Endothelial cell of umbilical vein (primary cell): ENCODE measurements at regions not wholly inside any gene's neighbourhood (a gene's known extent, or its start where the extent isn't known, plus 50 kb on each side); places are given as distances from the start of the nearest gene placed in this dataset.

ENCODE experiments used
- BruUV-seq: library from RNA; stranded (reverse); fragments of 400-500 nt; replicated peaks from 2 replicates; lab custom pipeline; 2021; lab: Mats Ljungman, UMichigan
- CTCF ChIA-PET: fragments of 300-600, 350-600 bp; sonication (Branson Sonifier 250); formaldehyde crosslinking; loops from one replicate; lab custom pipeline; 2021; ENCODE audit warnings: antibody characterized with exemption, inconsistent platforms; lab: Charles Lee
- POLR2A ChIA-PET: fragments of 300-600, 350-600 bp; sonication (Branson Sonifier 250); formaldehyde crosslinking; loops from one replicate; lab custom pipeline; 2021; ENCODE audit warnings: antibody characterized with exemption, inconsistent platforms; lab: Charles Lee
- DNase-seq: peaks from one replicate; pipeline ENCODE4 v3.0.0-alpha.2; 2011; ENCODE audit warnings: low read depth, low spot score
- FAIRE-seq: peaks from 2 replicates; lab custom pipeline; 2011; peaks lifted over from hg19 to GRCh38; lab: Jason Lieb, UNC
- H2AFZ ChIP-seq: 2 replicates; pipeline ENCODE4 v1.6.0; 2012; ENCODE audit warnings: low read depth, low read length, control low read depth, inconsistent platforms
- H3K27ac ChIP-seq: 2 replicates; pipeline ENCODE4 v1.5.1; 2011; ENCODE audit warnings: low read depth, mild to moderate bottlenecking, control low read depth, low read length, moderate library complexity; ENCODE audit not compliant: insufficient read depth
- H3K27me3 ChIP-seq, 2 experiments: 2 replicates each; pipeline versions ENCODE4 v1.6.0 to v1.6.1; 2011; ENCODE audit warnings: low read length in 2 of 2, mixed read lengths in 1 of 2; ENCODE audit not compliant: control insufficient read depth in 2 of 2, insufficient read depth in 2 of 2
- H3K36me3 ChIP-seq, 2 experiments: 2 replicates in 1 of 2; 3 replicates in 1 of 2; pipeline ENCODE4 v1.5.1; 2011; ENCODE audit warnings: low read length in 2 of 2, mild to moderate bottlenecking in 1 of 2, moderate library complexity in 1 of 2; ENCODE audit not compliant: control insufficient read depth in 2 of 2, insufficient read depth in 2 of 2; ENCODE audit errors: extremely low read depth in 1 of 2
- H3K4me1 ChIP-seq: 3 replicates; pipeline ENCODE4 v1.5.1; 2011; ENCODE audit warnings: mild to moderate bottlenecking, low read length; ENCODE audit not compliant: control insufficient read depth, insufficient read depth; ENCODE audit errors: extremely low read depth
- H3K4me2 ChIP-seq: 2 replicates; pipeline ENCODE4 v1.6.1; 2011; ENCODE audit warnings: low read length, control low read depth, mixed read lengths; ENCODE audit not compliant: insufficient read depth
- H3K4me3 ChIP-seq, 3 experiments: fragments of 200-600 bp in 1 of 3; sonication (generic), shearing (Covaris generic) in 1 of 3; replicated peaks in 1 of 3; 2 replicates each; pipeline ENCODE4 v1.5.1; 2011 to 2016; ENCODE audit warnings: control low read depth in 3 of 3, low read length in 3 of 3, mild to moderate bottlenecking in 2 of 3, inconsistent platforms in 1 of 3, low read depth in 1 of 3, moderate library complexity in 1 of 3; ENCODE audit not compliant: insufficient read depth in 1 of 3
- H3K79me2 ChIP-seq: 2 replicates; pipeline ENCODE4 v1.6.0; 2012; ENCODE audit warnings: low read length, inconsistent platforms; ENCODE audit not compliant: control insufficient read depth, insufficient read depth
- H3K9ac ChIP-seq: replicated peaks from 2 replicates; pipeline ENCODE3; 2011; ENCODE audit warnings: low read length, control low read depth; ENCODE audit not compliant: insufficient read depth; ENCODE audit errors: extremely low read depth
- H3K9me1 ChIP-seq: replicated peaks from 3 replicates; pipeline ENCODE4 v1.6.0; 2011; ENCODE audit warnings: mild to moderate bottlenecking, low read length; ENCODE audit not compliant: control insufficient read depth, insufficient read depth; ENCODE audit errors: extremely low read depth
- H3K9me3 ChIP-seq: replicated peaks from 2 replicates; pipeline ENCODE4 v1.5.1; 2012; ENCODE audit warnings: low read length, inconsistent platforms; ENCODE audit not compliant: control insufficient read depth, insufficient read depth
- H4K20me1 ChIP-seq: replicated peaks from 2 replicates; pipeline ENCODE3; 2011; ENCODE audit warnings: mild to moderate bottlenecking, low read length; ENCODE audit not compliant: control insufficient read depth, insufficient read depth; ENCODE audit errors: extremely low read depth
- EZH2 ChIP-seq: IDR thresholded peaks from 2 replicates; pipeline ENCODE4 v1.6.1; 2012; ENCODE audit warnings: borderline replicate concordance, low read depth, mild to moderate bottlenecking, moderate library complexity, low read length, inconsistent platforms; ENCODE audit not compliant: severe bottlenecking
- FOS ChIP-seq: IDR thresholded peaks from 2 replicates; pipeline ENCODE4 v1.6.1; 2011; ENCODE audit warnings: mild to moderate bottlenecking, low read length, moderate library complexity, borderline replicate concordance; ENCODE audit not compliant: insufficient read depth
- GATA2 ChIP-seq: IDR thresholded peaks from 2 replicates; pipeline ENCODE4 v1.7.0; 2011; ENCODE audit warnings: low read depth, mild to moderate bottlenecking, moderate library complexity, mixed read lengths, low read length; ENCODE audit not compliant: insufficient read length, insufficient read depth
- JUN ChIP-seq: IDR thresholded peaks from 2 replicates; pipeline ENCODE4 v1.6.1; 2011; ENCODE audit warnings: borderline replicate concordance, low read depth; ENCODE audit not compliant: insufficient read length, insufficient read depth
- MAX ChIP-seq: IDR thresholded peaks from 2 replicates; pipeline ENCODE4 v1.6.1; 2011; ENCODE audit not compliant: insufficient read depth, insufficient read length
- MYC ChIP-seq: IDR thresholded peaks from one replicate; pipeline ENCODE4 v1.6.1; 2011; ENCODE audit warnings: mild to moderate bottlenecking, low read depth, low read length
- POLR2A ChIP-seq: IDR thresholded peaks from 2 replicates; pipeline ENCODE4 v1.6.1; 2012; ENCODE audit warnings: low read depth, mild to moderate bottlenecking, control low read depth, low read length
- POLR2AphosphoS5 ChIP-seq: IDR thresholded peaks from 2 replicates; pipeline ENCODE4 v1.6.1; 2012; ENCODE audit warnings: low read depth, mild to moderate bottlenecking, control low read depth, low read length, moderate library complexity; ENCODE audit not compliant: insufficient read depth
- dilution Hi-C: fragments of 300-500 bp; cut with MboI; formaldehyde crosslinking; loops from one replicate; pipeline ENCODE4 v1.15.0; 2019; ENCODE audit warnings: low sequenced_read_pairs; ENCODE audit not compliant: extremely low pct_ligation_motif_present
- intact Hi-C: fragments of 100-400 bp; cut with micrococcal nuclease; formaldehyde crosslinking; loops from one replicate; pipeline ENCODE4 v1.10.0; 2022
- TF ChIP-seq, protein P1 (sequence below), 2 donors: IDR thresholded peaks; 1 replicate in 1 of 2; 2 replicates in 1 of 2; pipeline ENCODE4 v1.5.1; 2011; ENCODE audit warnings: low read length in 2 of 2, mild to moderate bottlenecking in 2 of 2, moderate library complexity in 2 of 2, control low read depth in 1 of 2, inconsistent platforms in 1 of 2, low read depth in 1 of 2; ENCODE audit not compliant: insufficient read depth in 1 of 2; ENCODE audit errors: extremely low read depth in 1 of 2

GRCh38 chr4:142961866-142962265, 115.8 kb upstream of the INPP4B start:
- Histone ChIP-seq H3K36me3 (no peaks in the 10 kb centered on the region), H3K9me1 (no peaks in the 10 kb centered on the region), H3K4me2 (no peak overlapping the region), H2AFZ (no peak overlapping the region), H3K4me3 (no peak overlapping the region), H3K79me2 (no peaks in the 10 kb centered on the region), H3K27ac (no peak overlapping the region), H3K9me3 (no peaks in the 10 kb centered on the region), H4K20me1 (no peaks in the 10 kb centered on the region), H3K27me3 (no peaks in the 10 kb centered on the region), H3K4me1 (no peaks in the 10 kb centered on the region), H3K9ac (no peak overlapping the region)
- TF ChIP-seq MAX (no peak), GATA2 (no peak), EZH2 (no peak), MYC (no peak), POLR2AphosphoS5 (no peak), JUN (no peak), POLR2A (no peak), FOS (no peak)
- TF ChIP-seq, protein P1, sequence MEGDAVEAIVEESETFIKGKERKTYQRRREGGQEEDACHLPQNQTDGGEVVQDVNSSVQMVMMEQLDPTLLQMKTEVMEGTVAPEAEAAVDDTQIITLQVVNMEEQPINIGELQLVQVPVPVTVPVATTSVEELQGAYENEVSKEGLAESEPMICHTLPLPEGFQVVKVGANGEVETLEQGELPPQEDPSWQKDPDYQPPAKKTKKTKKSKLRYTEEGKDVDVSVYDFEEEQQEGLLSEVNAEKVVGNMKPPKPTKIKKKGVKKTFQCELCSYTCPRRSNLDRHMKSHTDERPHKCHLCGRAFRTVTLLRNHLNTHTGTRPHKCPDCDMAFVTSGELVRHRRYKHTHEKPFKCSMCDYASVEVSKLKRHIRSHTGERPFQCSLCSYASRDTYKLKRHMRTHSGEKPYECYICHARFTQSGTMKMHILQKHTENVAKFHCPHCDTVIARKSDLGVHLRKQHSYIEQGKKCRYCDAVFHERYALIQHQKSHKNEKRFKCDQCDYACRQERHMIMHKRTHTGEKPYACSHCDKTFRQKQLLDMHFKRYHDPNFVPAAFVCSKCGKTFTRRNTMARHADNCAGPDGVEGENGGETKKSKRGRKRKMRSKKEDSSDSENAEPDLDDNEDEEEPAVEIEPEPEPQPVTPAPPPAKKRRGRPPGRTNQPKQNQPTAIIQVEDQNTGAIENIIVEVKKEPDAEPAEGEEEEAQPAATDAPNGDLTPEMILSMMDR (IDR thresholded peaks at IDR 0.05; ENCODE audit: extremely low read depth in 1 of 2, insufficient read depth in 1 of 2, low read depth in 1 of 2, low read length in 2 of 2): no peak
- DNase-seq (no peak), FAIRE-seq (no peak)
- ChIA-PET CTCF (no interaction called here), POLR2A (no interaction called here)
- no TSS peak for BruUV-seq
- dilution Hi-C loops (no loop called here), intact Hi-C loops (no loop called here)
